HEK293T (cell line): ENCODE measurements at regions not wholly inside any gene's neighbourhood (a gene's known extent, or its start where the extent isn't known, plus 50 kb on each side); places are given as distances from the start of the nearest gene placed in this dataset.

Experiments
- CTCF ChIA-PET: fragments of 350-600 bp; formaldehyde crosslinking; extraction: SDS; loops from one replicate; lab custom pipeline; 2021; ENCODE audit warnings: antibody characterized with exemption, inconsistent platforms; lab: Yijun Ruan, JAX
- POLR2A ChIA-PET: fragments of 350-600 bp; formaldehyde crosslinking; extraction: SDS; loops from one replicate; lab custom pipeline; 2020; ENCODE audit warnings: antibody characterized with exemption, inconsistent platforms; lab: Yijun Ruan, JAX
- DNase-seq: peaks from one replicate; pipeline ENCODE4 v3.0.0; 2012; ENCODE audit warnings: mixed read lengths; ENCODE audit errors: extremely low spot score
- ARNT ChIP-seq: fragments of 450-650 bp; IDR thresholded peaks from 2 replicates; pipeline ENCODE4 v1.6.1; 2017; ENCODE audit warnings: mild to moderate bottlenecking
- BHLHE40 ChIP-seq: fragments of 450-650 bp; IDR thresholded peaks from 2 replicates; pipeline ENCODE4 v1.6.1; 2016; ENCODE audit warnings: mild to moderate bottlenecking, moderate library complexity, borderline replicate concordance
- CTBP1 ChIP-seq: fragments of 450-650 bp; IDR thresholded peaks from 2 replicates; pipeline ENCODE4 v1.6.1; 2016; ENCODE audit warnings: borderline replicate concordance
- ELF4 ChIP-seq: fragments of 450-650 bp; IDR thresholded peaks from 2 replicates; pipeline ENCODE4 v1.6.1; 2017; ENCODE audit warnings: antibody characterized with exemption
- FOXA1 ChIP-seq: fragments of 450-650 bp; IDR thresholded peaks from 2 replicates; pipeline ENCODE4 v1.6.1; 2016; ENCODE audit warnings: mild to moderate bottlenecking
- FOXK2 ChIP-seq: fragments of 450-650 bp; IDR thresholded peaks from 2 replicates; pipeline ENCODE4 v1.6.1; 2016; ENCODE audit warnings: mild to moderate bottlenecking
- FOXM1 ChIP-seq: fragments of 450-650 bp; IDR thresholded peaks from 2 replicates; pipeline ENCODE4 v1.6.1; 2017; ENCODE audit warnings: mild to moderate bottlenecking, borderline replicate concordance
- HDGF ChIP-seq: fragments of 450-650 bp; IDR thresholded peaks from 2 replicates; pipeline ENCODE4 v1.6.1; 2017; ENCODE audit warnings: antibody characterized with exemption, borderline replicate concordance
- LEF1 ChIP-seq: fragments of 450-650 bp; IDR thresholded peaks from 2 replicates; pipeline ENCODE4 v1.6.1; 2017; ENCODE audit warnings: mild to moderate bottlenecking, borderline replicate concordance
- NFRKB ChIP-seq: fragments of 450-650 bp; IDR thresholded peaks from 2 replicates; pipeline ENCODE4 v1.6.1; 2016; ENCODE audit warnings: mild to moderate bottlenecking, moderate library complexity
- SP1 ChIP-seq: fragments of 450-650 bp; IDR thresholded peaks from 2 replicates; pipeline ENCODE4 v1.6.1; 2017
- SUZ12 ChIP-seq: fragments of 450-650 bp; IDR thresholded peaks from 2 replicates; pipeline ENCODE4 v1.6.1; 2016; ENCODE audit warnings: mild to moderate bottlenecking
- TARDBP ChIP-seq: fragments of 450-650 bp; IDR thresholded peaks from 2 replicates; pipeline ENCODE4 v1.6.1; 2016
- ZNF384 ChIP-seq: fragments of 450-650 bp; IDR thresholded peaks from 2 replicates; pipeline ENCODE4 v1.6.1; 2016
- TF ChIP-seq, protein P1 (sequence below): fragments of 450-650 bp; IDR thresholded peaks from 2 replicates; pipeline ENCODE4 v1.6.1; 2016

DNA sequence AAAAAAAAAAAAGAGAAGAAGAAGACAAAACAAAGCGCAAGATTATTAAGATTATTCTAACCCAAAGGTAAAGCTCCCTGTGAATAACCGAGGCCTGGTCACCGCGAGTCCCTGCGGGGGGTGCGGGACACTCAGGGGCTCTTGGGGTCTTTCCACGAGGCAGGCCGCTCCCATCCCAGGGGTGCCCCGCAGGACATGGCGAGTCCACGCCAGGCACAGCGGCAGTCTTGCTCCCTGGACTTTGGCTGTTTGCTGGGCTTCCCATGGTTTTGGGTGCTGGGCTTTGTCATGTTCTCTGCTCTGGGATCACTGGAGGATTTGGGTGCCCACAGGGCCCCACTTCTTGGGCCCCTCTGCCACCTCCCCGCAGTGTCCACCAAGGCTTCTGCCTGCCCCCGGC is 137.4 kb upstream of the TCERG1L start:
- CTCF ChIA-PET = no interaction called here

DNA sequence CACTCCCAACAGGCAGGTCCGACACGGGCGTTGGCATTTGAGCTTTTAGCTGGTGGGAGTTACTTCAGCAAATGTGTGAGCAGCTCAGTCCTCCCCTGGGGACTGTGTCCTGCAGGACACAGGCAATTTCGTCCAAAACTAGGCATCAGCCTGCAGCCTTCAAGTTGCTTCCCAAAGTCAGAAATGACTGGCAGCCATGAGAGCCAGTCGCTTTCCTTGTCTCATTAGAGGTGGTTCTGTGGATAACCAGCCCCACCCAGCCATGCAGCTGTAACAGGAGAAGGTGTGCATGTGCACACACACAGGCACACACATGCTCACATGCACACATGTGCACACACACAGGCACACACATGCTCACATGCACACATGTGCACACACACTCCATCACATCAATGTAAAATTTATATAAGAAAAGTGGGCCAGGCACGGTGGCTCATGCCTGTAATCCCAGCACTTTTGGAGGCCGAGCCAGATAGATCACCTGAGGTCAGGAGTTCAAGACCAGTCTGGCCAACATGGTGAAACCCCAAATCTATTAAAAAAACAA is 138.8 kb upstream of the TCERG1L start:
- ChIA-PET POLR2A (no interaction called here), CTCF (interaction anchor here (0.7 kb wide), 1 partner anchor 423 kb away, joined by 5 read pairs; no protein-coding TSS in a partner anchor)
- no peak for TF ChIP-seq SUZ12
- TF ChIP-seq, protein P1, sequence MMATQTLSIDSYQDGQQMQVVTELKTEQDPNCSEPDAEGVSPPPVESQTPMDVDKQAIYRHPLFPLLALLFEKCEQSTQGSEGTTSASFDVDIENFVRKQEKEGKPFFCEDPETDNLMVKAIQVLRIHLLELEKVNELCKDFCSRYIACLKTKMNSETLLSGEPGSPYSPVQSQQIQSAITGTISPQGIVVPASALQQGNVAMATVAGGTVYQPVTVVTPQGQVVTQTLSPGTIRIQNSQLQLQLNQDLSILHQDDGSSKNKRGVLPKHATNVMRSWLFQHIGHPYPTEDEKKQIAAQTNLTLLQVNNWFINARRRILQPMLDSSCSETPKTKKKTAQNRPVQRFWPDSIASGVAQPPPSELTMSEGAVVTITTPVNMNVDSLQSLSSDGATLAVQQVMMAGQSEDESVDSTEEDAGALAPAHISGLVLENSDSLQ = peak; percentile 58
- DNase-seq = no peak

More for the DNA sequence above, 137.4 kb upstream of the TCERG1L start:
- DNase-seq = no peak
- POLR2A ChIA-PET = no interaction called here
- TF ChIP-seq NFRKB (no peak), SUZ12 (no peak), SP1 (no peak), BHLHE40 (no peak), ZNF384 (no peak), FOXK2 (no peak), HDGF (no peak), LEF1 (no peak), ELF4 (no peak), TARDBP (no peak), ARNT (no peak)

- DNase-seq = no peak
- no peak for TF ChIP-seq ZNF384
- no peak for TF ChIP-seq CTBP1
- no peak for TF ChIP-seq SP1
- no peak for TF ChIP-seq FOXM1
- no peak for TF ChIP-seq TARDBP
- no peak for TF ChIP-seq BHLHE40
- TF ChIP-seq HDGF = no peak
- no peak for TF ChIP-seq LEF1
- POLR2A ChIA-PET = no interaction called here
- CTCF ChIA-PET = no interaction called here
Measured at GRCh38 chr10:131451407-131452015, 140.0 kb upstream of the TCERG1L start.

- POLR2A ChIA-PET = no interaction called here
- TF ChIP-seq SP1 (no peak), NFRKB (no peak), FOXK2 (no peak), HDGF (no peak), FOXM1 (no peak)
- CTCF ChIA-PET = interaction anchor here (0.6 to 1.0 kb wide), 3 partner anchors 11 to 44 kb away, joined by 3 to 6 read pairs (median 4); no protein-coding TSS in a partner anchor
- no peak for DNase-seq
Measured at GRCh38 chr10:131452926-131453720, 141.6 kb upstream of the TCERG1L start.

GRCh38 chr10:131453721-131454634 is 142.5 kb upstream of the TCERG1L start:
- peak; percentile 61 for DNase-seq
- ChIA-PET CTCF (interaction anchor here (0.6 to 1.0 kb wide), 4 partner anchors 10 to 419 kb away, joined by 3 to 6 read pairs (median 4); no protein-coding TSS in a partner anchor), POLR2A (no interaction called here)
- TF ChIP-seq TARDBP (no peak), FOXM1 (no peak), ARNT (no peak)
- TF ChIP-seq, protein P1 = 0 out of 2 replicates have a peak, but pooled peaks have one; percentile 11

DNA sequence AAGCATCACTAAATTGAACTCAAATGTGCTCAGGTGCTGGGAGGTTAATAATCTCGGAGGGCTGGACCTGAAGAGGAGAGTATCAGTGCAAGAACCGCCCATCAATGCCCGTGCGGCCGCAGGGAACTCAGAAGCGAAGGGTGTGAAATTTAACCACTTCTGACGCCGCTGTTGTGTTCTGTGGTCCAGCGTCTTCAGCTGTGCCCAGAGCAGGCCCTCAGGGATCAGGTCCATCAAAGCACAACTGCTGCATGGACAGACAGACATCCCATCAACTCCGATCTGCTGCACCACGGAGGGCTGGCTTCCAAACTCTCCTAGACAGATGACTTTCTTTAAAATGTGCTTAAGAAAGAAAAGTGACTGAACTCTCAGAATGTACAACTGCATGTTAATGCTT is 144.9 kb upstream of the TCERG1L start:
- ChIA-PET POLR2A (no interaction called here), CTCF (no interaction called here)
- TF ChIP-seq, protein P1 = no peak
- TF ChIP-seq SP1 (no peak), CTBP1 (no peak), TARDBP (no peak), ZNF384 (no peak), FOXM1 (no peak), FOXA1 (no peak), ARNT (no peak), BHLHE40 (no peak), LEF1 (no peak), HDGF (no peak), FOXK2 (no peak)
- DNase-seq = no peak
